ENCODE measurements at regions not wholly inside any gene's neighbourhood (a gene's known extent, or its start where the extent isn't known, plus 50 kb on each side); places are given as distances from the start of the nearest gene placed in this dataset.
"Not testable (repeated sequence)": the region's sequence is repeated elsewhere in the genome, so short reads cannot be mapped to it uniquely, and the experiment has no call there.

DNA sequence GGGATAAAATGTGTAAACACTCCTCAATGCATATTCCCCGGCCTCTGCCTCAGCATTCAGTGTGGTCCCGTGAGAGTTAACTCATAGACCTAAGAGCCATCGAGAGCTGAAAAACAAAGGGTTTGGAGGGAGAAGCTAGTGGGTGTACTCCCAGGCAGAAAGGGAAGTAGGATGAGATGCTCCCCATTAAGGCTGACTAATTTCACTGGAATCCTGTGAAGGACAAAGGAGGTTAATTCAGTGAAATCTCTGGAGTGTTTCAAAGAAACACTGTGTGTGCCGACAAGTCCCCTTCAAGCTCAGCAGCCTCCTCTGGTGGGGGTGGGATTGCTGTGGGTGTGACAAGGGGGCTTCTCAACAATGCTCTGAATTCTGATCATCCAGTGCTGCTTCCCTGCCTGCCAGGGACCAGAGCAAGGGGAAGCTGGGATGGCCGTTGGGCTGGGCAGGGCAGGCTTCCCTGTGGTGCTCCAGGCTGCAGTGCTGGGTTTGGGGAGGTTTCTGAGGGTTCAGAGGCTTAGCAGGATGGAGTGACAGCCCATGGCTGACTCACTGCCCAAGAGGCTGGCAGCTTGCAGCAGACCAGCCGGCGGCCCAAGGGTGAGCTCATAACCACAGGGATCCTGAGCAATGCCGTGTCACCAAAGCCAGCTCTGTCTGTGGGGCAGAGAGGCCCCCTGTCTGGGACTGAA, 61.4 kb upstream of the BMAL1 start:
- peak; percentile 78 for DNase-seq (ENCODE audit: extremely low read depth, low read depth)

DNA sequence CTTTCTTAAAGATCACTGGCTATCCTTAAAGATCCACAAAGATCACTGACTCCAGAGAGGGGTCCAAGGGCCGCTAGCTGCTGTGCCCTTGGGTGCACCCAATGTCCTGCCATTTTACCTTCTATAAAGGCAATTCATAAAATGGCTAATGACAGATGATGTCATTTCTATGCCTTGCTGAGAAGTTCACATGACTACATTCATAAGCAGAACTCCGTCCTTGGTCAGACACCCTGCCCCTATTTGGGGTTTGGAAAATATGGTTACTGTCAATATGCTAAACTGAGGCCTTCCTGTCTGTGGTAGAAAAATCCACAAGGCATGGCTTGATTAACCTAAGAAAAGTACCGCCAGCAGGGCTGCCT, 60.9 kb upstream of the BMAL1 start:
- no peak for DNase-seq (ENCODE audit: extremely low read depth, low read depth)

DNA sequence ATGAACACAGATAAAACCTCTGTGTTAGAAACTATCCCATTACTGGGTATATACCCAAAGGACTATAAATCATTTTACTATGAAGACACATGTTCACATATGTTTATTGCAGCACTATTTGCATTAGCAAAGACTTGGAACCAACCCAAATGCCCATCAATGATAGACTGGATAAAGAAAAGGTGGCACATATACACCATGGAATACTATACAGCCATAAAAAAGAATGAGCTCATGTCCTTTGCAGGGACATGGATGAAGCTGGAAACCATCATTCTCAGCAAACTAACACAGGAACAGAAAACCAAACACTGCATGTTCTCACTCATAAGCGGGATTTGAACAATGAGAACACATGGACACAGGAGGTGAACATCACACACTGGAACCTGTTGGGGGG, 58.9 kb upstream of the BMAL1 start:
- not testable (repeated sequence) for DNase-seq (ENCODE audit: extremely low read depth, low read depth)

DNA sequence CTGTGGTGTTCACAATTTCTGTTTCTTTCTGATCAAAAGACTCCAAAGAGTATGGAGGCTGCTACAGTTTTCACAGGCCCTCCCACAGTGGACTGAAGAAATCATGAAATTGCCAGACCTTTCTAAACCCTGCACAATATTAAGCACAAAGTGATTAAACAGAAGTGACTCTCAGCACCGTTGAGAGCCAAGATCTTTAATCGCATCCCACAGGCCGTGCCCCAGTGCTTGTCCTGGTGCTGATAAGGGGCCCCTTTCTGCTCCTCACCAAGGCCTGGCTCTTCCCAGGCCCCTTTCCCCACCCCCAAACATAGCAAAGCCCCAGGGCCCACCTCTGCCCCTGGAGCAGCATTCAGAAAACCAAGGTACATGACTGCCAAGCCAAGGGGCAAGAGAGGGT, 57.4 kb upstream of the BMAL1 start:
- DNase-seq (ENCODE audit: extremely low read depth, low read depth): no peak

DNA sequence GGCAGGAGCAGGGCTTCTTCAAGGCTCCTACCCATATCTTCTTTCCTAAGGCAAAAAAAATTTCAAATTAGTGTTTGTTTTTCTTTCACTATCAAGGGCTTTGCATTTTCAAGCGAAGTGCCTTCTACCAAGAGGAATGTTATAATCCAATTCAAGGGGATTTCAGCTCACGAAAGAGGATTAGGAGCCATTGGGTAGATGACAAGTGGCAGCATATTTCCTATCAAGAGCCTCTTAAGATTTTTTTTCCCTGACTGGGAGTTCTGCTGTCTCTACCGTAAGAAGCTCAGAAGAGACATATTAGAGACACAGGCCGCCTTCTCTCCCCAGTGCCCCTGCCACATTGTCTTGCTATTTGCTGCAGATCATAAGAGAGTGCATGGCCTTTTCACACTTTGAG, 55.9 kb upstream of the BMAL1 start:
- no peak for DNase-seq (ENCODE audit: extremely low read depth, low read depth)

DNA sequence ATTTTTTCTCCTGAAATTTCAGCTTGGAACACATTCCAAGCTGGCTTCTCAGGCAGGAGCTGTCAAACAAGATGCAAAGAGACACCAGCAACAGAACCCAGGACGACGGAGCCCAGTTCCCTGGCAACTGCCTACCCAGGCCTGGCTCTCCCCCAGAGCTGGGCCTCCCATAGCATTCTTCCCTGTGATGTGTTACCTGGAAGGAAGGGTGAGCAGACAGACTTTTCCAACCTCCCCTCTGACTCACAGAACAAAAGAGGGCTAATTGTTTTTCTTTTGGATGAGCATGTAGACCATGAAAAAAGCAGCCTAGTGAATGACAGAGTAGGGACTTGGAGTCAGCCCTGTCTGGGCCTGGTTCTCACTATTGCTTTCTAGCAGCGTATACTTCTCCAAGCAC, 55.3 kb upstream of the BMAL1 start:
- DNase-seq (ENCODE audit: extremely low read depth, low read depth): no peak

DNA sequence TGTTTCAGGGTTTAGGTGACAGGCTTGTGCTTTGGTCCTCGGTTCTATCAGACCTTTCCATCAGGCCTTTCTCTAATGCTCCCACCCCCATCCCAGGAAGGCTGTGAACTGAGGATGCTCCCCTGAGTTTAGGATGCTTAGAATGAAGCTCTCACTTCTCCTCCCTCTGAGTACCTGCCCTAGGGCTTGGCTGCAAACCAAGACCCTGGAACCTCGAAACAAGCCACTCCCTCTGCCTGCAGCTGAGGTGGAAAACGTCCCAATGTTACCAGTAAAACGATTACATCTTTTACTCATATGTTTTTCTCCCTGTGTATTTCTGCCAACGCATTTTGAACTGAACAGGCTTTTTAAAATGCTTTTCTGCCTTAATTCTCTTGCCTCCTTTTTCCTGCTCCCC, 54.5 kb upstream of the BMAL1 start:
- no peak for DNase-seq (ENCODE audit: extremely low read depth, low read depth)

DNA sequence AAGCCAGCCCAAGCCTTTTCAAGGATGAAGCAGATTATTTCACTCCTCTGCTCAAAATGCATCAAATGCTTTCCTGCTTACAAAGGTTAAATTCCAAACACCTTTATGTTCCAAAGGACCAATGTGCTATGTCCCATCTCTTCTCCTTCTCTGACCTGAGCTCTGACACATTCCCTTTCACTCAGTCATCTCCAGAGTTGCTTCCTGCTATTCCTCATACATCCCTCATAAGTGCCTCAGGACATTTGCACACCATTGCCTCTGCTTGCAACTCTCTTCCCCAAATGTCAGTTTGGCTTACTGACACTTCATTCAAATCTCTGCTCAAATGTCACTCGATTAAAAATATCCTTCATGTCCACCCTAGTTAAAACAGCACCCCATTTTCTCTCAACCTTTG, 53.3 kb upstream of the BMAL1 start:
- no peak for DNase-seq (ENCODE audit: extremely low read depth, low read depth)

DNA sequence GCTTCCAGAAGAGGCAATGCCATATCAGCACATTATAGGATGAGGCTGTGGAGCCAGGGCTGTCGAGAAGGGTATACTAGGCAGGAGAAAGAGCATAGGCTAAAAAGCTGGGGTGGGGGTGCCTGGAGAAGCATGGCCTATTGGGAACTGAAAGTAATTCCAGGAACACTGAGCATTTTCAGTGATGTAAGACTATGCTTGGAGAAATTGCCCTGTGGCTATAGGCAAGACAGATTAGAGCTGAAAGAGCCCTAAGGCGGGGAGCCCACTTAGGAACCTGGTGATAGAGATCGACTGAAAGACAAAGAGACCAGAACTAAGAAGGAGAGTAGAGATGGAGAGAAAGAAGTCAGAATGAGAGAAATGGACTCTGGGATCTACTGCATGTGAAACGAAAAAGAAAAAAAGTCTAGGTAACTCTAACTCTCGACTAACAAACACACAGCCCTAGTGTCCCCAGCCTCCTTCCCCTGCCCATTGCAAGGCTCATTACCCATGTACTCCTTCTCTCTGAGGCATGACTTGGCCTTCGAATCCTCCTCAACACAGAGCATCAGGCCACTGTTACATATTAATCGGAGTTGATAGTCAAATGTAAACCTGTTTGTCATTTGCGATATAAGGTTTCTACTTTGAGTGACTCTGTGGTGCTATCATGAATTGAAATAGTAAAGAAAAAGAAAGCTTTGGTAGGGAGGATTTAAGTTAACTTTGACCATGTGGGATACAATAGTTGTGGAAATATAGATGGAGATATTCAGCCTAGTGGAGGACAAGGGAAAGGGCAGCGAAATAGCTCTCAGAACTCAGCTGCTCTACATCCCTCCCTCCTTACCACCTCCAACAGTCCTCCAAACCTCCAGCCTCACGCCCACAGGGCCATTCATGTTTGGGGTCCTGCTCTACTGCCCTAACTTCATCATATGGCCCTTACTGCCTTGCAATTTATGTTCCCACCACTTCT, 52.3 kb upstream of the BMAL1 start:
- no peak for DNase-seq (ENCODE audit: extremely low read depth, low read depth)

DNA sequence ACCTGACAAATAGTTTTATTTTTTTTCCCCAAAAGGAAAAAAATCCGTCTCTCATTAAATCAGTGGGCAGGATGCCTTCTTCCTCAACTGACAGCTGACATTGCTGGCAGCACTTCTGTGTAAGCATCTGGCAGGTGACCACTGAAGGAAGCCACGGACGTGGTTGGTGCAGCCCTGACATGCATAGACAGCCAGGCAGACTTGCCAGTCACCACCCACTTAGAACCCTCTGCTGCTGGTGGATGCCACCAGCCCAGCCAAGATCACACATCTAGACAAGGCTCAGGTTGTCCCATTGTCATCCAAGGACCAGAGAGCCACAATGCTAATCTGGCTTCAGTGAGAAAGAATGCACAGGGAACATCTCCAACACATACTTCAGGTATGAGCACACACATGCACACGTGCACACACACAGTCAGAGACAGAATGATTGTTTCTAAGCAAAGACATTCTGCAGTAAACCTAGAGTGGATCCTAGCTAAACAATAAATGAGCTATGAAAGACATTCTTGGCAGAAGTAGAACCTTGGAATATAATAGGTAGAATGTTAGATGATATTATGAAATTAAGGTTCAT, 49.8 kb upstream of the BMAL1 start:
- no peak for DNase-seq (ENCODE audit: extremely low read depth, low read depth)

Small RNAs in the stretch of these regions (small RNA-seq; reads per million reads assigned to genes)
- gene AC022878.1: 0 reads per million in 2 experiments
